HUES64 (cell line): ENCODE measurements at regions not wholly inside any gene's neighbourhood (a gene's known extent, or its start where the extent isn't known, plus 50 kb on each side); places are given as distances from the start of the nearest gene placed in this dataset.
"Not testable (repeated sequence)": the region's sequence is repeated elsewhere in the genome, so short reads cannot be mapped to it uniquely, and the experiment has no call there.

Source experiments
- H3K27ac ChIP-seq: 2 replicates; pipeline ENCODE4 v1.7.0; 2013; ENCODE audit warnings: low read depth, low read length, inconsistent platforms
- H3K27me3 ChIP-seq: 2 replicates; pipeline ENCODE4 v1.6.1; 2013; ENCODE audit warnings: mild to moderate bottlenecking, low read length; ENCODE audit not compliant: insufficient read depth
- H3K36me3 ChIP-seq: 2 replicates; pipeline ENCODE4 v1.6.1; 2013; ENCODE audit warnings: mild to moderate bottlenecking, low read length; ENCODE audit not compliant: insufficient read depth
- H3K4me1 ChIP-seq: 2 replicates; pipeline ENCODE4 v1.6.1; 2013; ENCODE audit warnings: mild to moderate bottlenecking, low read length, moderate library complexity; ENCODE audit not compliant: insufficient read depth
- H3K4me3 ChIP-seq: 2 replicates; pipeline ENCODE4 v1.5.1; 2013; ENCODE audit warnings: mild to moderate bottlenecking, low read length, moderate library complexity
- H3K9ac ChIP-seq: 2 replicates; pipeline ENCODE4 v1.6.1; 2013; ENCODE audit warnings: mild to moderate bottlenecking, low read depth, low read length
- H3K9me3 ChIP-seq: 2 replicates; pipeline ENCODE4 v1.6.1; 2013; ENCODE audit warnings: low read depth, low read length; ENCODE audit not compliant: insufficient read depth
- WGBS: fragments of 150-250, 120-280 bp; methylation state at CpG from one replicate; pipeline ENCODE4 v1.1.7; 2013; ENCODE audit warnings: missing lambda C conversion rate; 5-methylcytosine and 5-hydroxymethylcytosine counted together

- H3K36me3 ChIP-seq = no peaks in the 10 kb centered on the region
- no peak overlapping the region for H3K9ac ChIP-seq
- no peaks in the 10 kb centered on the region for H3K9me3 ChIP-seq
- no peak overlapping the region for H3K4me3 ChIP-seq
- H3K27ac ChIP-seq = no peak overlapping the region
- H3K27me3 ChIP-seq = no peaks in the 10 kb centered on the region
- 94% methylated on average over 2 of the region's 3 CpGs for WGBS
- peaks cover 14% of the 10 kb centered on the region for H3K4me1 ChIP-seq
Observed at GRCh38 chr13:90721937-90722336, 625.5 kb upstream of the MIR17HG start.

- WGBS = no CpG with 5 or more reads among the region's 1 CpG
- Histone ChIP-seq H3K9ac (no peak overlapping the region), H3K4me3 (no peak overlapping the region), H3K27ac (no peak overlapping the region), H3K9me3 (no peaks in the 10 kb centered on the region), H3K4me1 (no peaks in the 10 kb centered on the region), H3K36me3 (no peaks in the 10 kb centered on the region), H3K27me3 (no peaks in the 10 kb centered on the region)
Observed at GRCh38 chr13:90723381-90723780, 624.1 kb upstream of the MIR17HG start.

GRCh38 chr13:90726375-90726774 is 621.1 kb upstream of the MIR17HG start:
- Histone ChIP-seq H3K9ac (no peak overlapping the region), H3K27ac (no peak overlapping the region), H3K9me3 (no peaks in the 10 kb centered on the region), H3K27me3 (no peaks in the 10 kb centered on the region), H3K4me1 (no peaks in the 10 kb centered on the region), H3K36me3 (no peaks in the 10 kb centered on the region), H3K4me3 (no peak overlapping the region)
- 100% methylated on average over 1 of the region's 2 CpGs for WGBS

- H3K36me3 ChIP-seq = no peaks in the 10 kb centered on the region
- no peak overlapping the region for H3K27ac ChIP-seq
- over 99% methylated on average over 2 of the region's 2 CpGs for WGBS
- no peaks in the 10 kb centered on the region for H3K9me3 ChIP-seq
- no peaks in the 10 kb centered on the region for H3K27me3 ChIP-seq
- no peak overlapping the region for H3K4me3 ChIP-seq
- H3K4me1 ChIP-seq = no peaks in the 10 kb centered on the region
- no peak overlapping the region for H3K9ac ChIP-seq
Observed at GRCh38 chr13:90732049-90732448, 615.4 kb upstream of the MIR17HG start.

GRCh38 chr13:90734497-90734896 is 613.0 kb upstream of the MIR17HG start:
- H3K27me3 ChIP-seq, H3K27ac ChIP-seq, H3K4me1 ChIP-seq, H3K4me3 ChIP-seq, H3K36me3 ChIP-seq, H3K9ac ChIP-seq, H3K9me3 ChIP-seq: not testable (repeated sequence)

GRCh38 chr13:90738881-90739280 is 608.6 kb upstream of the MIR17HG start:
- no peak overlapping the region for H3K27ac ChIP-seq
- no peak overlapping the region for H3K4me3 ChIP-seq
- H3K27me3 ChIP-seq = no peaks in the 10 kb centered on the region
- H3K4me1 ChIP-seq = no peaks in the 10 kb centered on the region
- H3K9me3 ChIP-seq = no peaks in the 10 kb centered on the region
- H3K36me3 ChIP-seq = no peaks in the 10 kb centered on the region
- no peak overlapping the region for H3K9ac ChIP-seq

GRCh38 chr13:90740099-90740498 is 607.4 kb upstream of the MIR17HG start:
- 92% methylated on average over 2 of the region's 2 CpGs for WGBS
- H3K4me1 ChIP-seq = no peaks in the 10 kb centered on the region
- H3K9me3 ChIP-seq = no peaks in the 10 kb centered on the region
- no peak overlapping the region for H3K27ac ChIP-seq
- no peak overlapping the region for H3K4me3 ChIP-seq
- no peak overlapping the region for H3K9ac ChIP-seq
- no peaks in the 10 kb centered on the region for H3K27me3 ChIP-seq
- no peaks in the 10 kb centered on the region for H3K36me3 ChIP-seq

GRCh38 chr13:90742381-90742780 is 605.1 kb upstream of the MIR17HG start:
- no peaks in the 10 kb centered on the region for H3K36me3 ChIP-seq
- no peak overlapping the region for H3K9ac ChIP-seq
- H3K27me3 ChIP-seq = no peaks in the 10 kb centered on the region
- no peaks in the 10 kb centered on the region for H3K9me3 ChIP-seq
- H3K27ac ChIP-seq = no peak overlapping the region
- 0 out of 2 replicates have a peak, but pooled peaks cover 6% of the 10 kb centered on the region for H3K4me1 ChIP-seq
- no peak overlapping the region for H3K4me3 ChIP-seq

GRCh38 chr13:90746230-90746629 is 601.3 kb upstream of the MIR17HG start:
- no peaks in the 10 kb centered on the region for H3K9me3 ChIP-seq
- 0 out of 2 replicates have a peak, but pooled peaks cover 6% of the 10 kb centered on the region for H3K4me1 ChIP-seq
- no peak overlapping the region for H3K9ac ChIP-seq
- no peaks in the 10 kb centered on the region for H3K36me3 ChIP-seq
- H3K4me3 ChIP-seq = no peak overlapping the region
- H3K27me3 ChIP-seq = no peaks in the 10 kb centered on the region
- no peak overlapping the region for H3K27ac ChIP-seq
- 81% methylated on average over 3 of the region's 3 CpGs for WGBS

- H3K27me3 ChIP-seq = no peaks in the 10 kb centered on the region
- no peak overlapping the region for H3K4me3 ChIP-seq
- no peaks in the 10 kb centered on the region for H3K9me3 ChIP-seq
- H3K36me3 ChIP-seq = no peaks in the 10 kb centered on the region
- 0 out of 2 replicates have a peak, but pooled peaks cover 6% of the 10 kb centered on the region for H3K4me1 ChIP-seq
- no peak overlapping the region for H3K27ac ChIP-seq
- H3K9ac ChIP-seq = no peak overlapping the region
- 94% methylated on average over 4 of the region's 4 CpGs for WGBS
Observed at GRCh38 chr13:90750021-90750420, 597.5 kb upstream of the MIR17HG start.

- Histone ChIP-seq H3K27me3 (no peaks in the 10 kb centered on the region), H3K27ac (no peak overlapping the region), H3K4me3 (no peak overlapping the region), H3K9me3 (no peaks in the 10 kb centered on the region), H3K36me3 (no peaks in the 10 kb centered on the region), H3K9ac (no peak overlapping the region), H3K4me1 (0 out of 2 replicates have a peak, but pooled peaks cover 6% of the 10 kb centered on the region)
- 71% methylated on average over 1 of the region's 1 CpG for WGBS
Observed at GRCh38 chr13:90751026-90751425, 596.5 kb upstream of the MIR17HG start.

GRCh38 chr13:90752070-90752469 is 595.4 kb upstream of the MIR17HG start:
- no CpG with 5 or more reads among the region's 1 CpG for WGBS

More at GRCh38 chr13:90752070-90752469, 595.4 kb upstream of the MIR17HG start:
- Histone ChIP-seq H3K4me1 (no peaks in the 10 kb centered on the region), H3K9me3 (no peaks in the 10 kb centered on the region), H3K4me3 (no peak overlapping the region), H3K27me3 (no peaks in the 10 kb centered on the region), H3K9ac (no peak overlapping the region), H3K36me3 (no peaks in the 10 kb centered on the region), H3K27ac (no peak overlapping the region)
